ENCODE measurements at regions not wholly inside any gene's neighbourhood (a gene's known extent, or its start where the extent isn't known, plus 50 kb on each side); places are given as distances from the start of the nearest gene placed in this dataset.

DNA sequence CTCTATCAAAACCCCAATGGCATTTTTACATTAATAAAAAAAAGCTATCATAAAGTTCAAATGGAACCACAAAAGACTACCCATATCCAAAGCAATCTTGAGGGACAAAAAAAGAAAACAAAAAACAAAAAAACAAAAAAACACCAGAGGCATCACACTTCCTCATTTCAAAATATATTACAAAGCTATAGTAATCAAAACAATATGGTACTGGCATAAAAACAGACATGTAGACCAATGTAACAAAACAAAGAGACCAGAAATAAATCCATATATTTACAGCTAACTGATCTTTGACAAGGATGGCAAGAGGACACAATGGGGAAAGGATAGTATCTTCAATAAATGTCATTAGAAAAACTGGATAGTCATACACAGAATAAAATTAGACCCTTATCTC is 245.1 kb upstream of the MSX2 start:
- Mint-ChIP-seq H3K36me3 (ENCODE audit: insufficient read depth, unreplicated experiment) (peaks cover 4% of the 10 kb centered on the region), H3K4me3 (ENCODE audit: low read depth, unreplicated experiment) (no peak overlapping the region), H3K27me3 (ENCODE audit: unreplicated experiment) (no peaks in the 10 kb centered on the region), H3K9me3 (ENCODE audit: low read depth, unreplicated experiment) (no peaks in the 10 kb centered on the region), H3K4me1 (ENCODE audit: low read depth, unreplicated experiment) (peaks cover 15% of the 10 kb centered on the region), H3K27ac (ENCODE audit: unreplicated experiment) (no peak overlapping the region)
- BruUV-seq (replicated peaks), result no TSS peak
- no peak for DNase-seq
- TF ChIP-seq, protein P1, sequence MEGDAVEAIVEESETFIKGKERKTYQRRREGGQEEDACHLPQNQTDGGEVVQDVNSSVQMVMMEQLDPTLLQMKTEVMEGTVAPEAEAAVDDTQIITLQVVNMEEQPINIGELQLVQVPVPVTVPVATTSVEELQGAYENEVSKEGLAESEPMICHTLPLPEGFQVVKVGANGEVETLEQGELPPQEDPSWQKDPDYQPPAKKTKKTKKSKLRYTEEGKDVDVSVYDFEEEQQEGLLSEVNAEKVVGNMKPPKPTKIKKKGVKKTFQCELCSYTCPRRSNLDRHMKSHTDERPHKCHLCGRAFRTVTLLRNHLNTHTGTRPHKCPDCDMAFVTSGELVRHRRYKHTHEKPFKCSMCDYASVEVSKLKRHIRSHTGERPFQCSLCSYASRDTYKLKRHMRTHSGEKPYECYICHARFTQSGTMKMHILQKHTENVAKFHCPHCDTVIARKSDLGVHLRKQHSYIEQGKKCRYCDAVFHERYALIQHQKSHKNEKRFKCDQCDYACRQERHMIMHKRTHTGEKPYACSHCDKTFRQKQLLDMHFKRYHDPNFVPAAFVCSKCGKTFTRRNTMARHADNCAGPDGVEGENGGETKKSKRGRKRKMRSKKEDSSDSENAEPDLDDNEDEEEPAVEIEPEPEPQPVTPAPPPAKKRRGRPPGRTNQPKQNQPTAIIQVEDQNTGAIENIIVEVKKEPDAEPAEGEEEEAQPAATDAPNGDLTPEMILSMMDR (IDR thresholded peaks at IDR 0.05; ENCODE audit: unreplicated experiment), result no peak
- CTCF ChIA-PET, result interaction anchor here (0.6 to 0.7 kb wide), 2 partner anchors 150 to 297 kb away, joined by 5 to 7 read pairs; no protein-coding TSS in a partner anchor
- intact Hi-C loops (cut with micrococcal nuclease; ENCODE audit: unreplicated experiment), result no loop called here

DNA sequence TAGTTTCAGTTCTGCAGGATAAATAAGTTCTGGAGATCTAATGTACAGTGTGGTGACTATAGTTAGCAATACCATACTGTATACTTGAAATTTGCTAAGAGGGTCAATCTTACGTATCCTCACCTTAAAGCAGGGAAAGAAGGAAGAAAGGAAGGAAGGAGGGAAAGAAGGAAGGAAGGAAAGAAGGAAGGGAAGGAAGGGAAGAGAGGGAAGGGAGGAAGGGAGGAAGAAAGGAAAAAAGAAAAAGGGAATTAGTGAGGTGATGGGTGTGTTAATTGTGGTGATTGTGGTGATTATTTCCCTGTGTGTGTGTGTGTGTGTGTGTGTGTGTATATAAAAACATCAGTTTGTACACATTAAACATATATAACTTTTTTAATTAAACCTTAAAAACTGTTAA is 242.6 kb upstream of the MSX2 start:
- Mint-ChIP-seq H3K36me3 (ENCODE audit: insufficient read depth, unreplicated experiment) (peaks cover 4% of the 10 kb centered on the region), H3K27me3 (ENCODE audit: unreplicated experiment) (no peaks in the 10 kb centered on the region), H3K27ac (ENCODE audit: unreplicated experiment) (no peak overlapping the region), H3K4me3 (ENCODE audit: low read depth, unreplicated experiment) (no peak overlapping the region), H3K4me1 (ENCODE audit: low read depth, unreplicated experiment) (peaks cover 15% of the 10 kb centered on the region), H3K9me3 (ENCODE audit: low read depth, unreplicated experiment) (peaks cover 3% of the 10 kb centered on the region)
- intact Hi-C loops (cut with micrococcal nuclease; ENCODE audit: unreplicated experiment), result no loop called here
- CTCF ChIA-PET, result no interaction called here
- TF ChIP-seq, protein P1 (IDR thresholded peaks at IDR 0.05; ENCODE audit: unreplicated experiment), result no peak
- no TSS peak for BruUV-seq (replicated peaks)
- DNase-seq, result no peak

- H3K36me3 Mint-ChIP-seq (ENCODE audit: insufficient read depth, unreplicated experiment), result peaks cover 4% of the 10 kb centered on the region
- TF ChIP-seq, protein P1 (IDR thresholded peaks at IDR 0.05; ENCODE audit: unreplicated experiment), result no peak
- CTCF ChIA-PET, result no interaction called here
- peaks cover 15% of the 10 kb centered on the region for H3K4me1 Mint-ChIP-seq (ENCODE audit: low read depth, unreplicated experiment)
- H3K4me3 Mint-ChIP-seq (ENCODE audit: low read depth, unreplicated experiment), result no peak overlapping the region
- intact Hi-C loops (cut with micrococcal nuclease; ENCODE audit: unreplicated experiment), result no loop called here
- peaks cover 3% of the 10 kb centered on the region for H3K9me3 Mint-ChIP-seq (ENCODE audit: low read depth, unreplicated experiment)
- no peak overlapping the region for H3K27ac Mint-ChIP-seq (ENCODE audit: unreplicated experiment)
- H3K27me3 Mint-ChIP-seq (ENCODE audit: unreplicated experiment), result no peaks in the 10 kb centered on the region
- no TSS peak for BruUV-seq (replicated peaks)
- DNase-seq, result no peak
These were observed 241.8 kb upstream of the MSX2 start for GRCh38 chr5:174482607-174483024.

DNA sequence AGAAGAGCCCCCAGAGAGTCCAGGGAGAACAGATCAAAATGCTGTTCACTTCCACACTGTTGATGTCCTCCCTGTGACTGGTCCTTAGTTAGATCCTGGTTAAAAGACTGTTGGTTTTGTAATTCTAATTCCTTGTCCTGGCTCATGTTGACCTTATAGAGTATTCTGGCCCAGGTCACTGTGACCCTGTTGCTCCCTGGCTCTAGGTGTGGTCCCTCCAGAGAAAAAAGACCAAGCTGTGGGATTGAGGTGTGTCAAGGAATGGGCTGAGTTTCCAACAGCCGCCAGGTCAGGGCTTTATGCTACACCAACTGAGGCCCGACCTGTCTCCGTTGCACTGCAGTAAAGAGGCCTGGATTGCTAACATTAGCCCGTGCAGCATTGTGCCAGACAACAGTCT is 241.0 kb upstream of the MSX2 start:
- H3K4me3 Mint-ChIP-seq (ENCODE audit: low read depth, unreplicated experiment), result no peak overlapping the region
- CTCF ChIA-PET, result interaction anchor here (1.0 kb wide), 1 partner anchor 9 kb away, joined by 3 read pairs; no protein-coding TSS in a partner anchor

More for the DNA sequence above, 241.0 kb upstream of the MSX2 start:
- H3K27me3 Mint-ChIP-seq (ENCODE audit: unreplicated experiment), result no peaks in the 10 kb centered on the region
- no peak for DNase-seq
- peaks cover 3% of the 10 kb centered on the region for H3K9me3 Mint-ChIP-seq (ENCODE audit: low read depth, unreplicated experiment)
- peaks cover 15% of the 10 kb centered on the region for H3K4me1 Mint-ChIP-seq (ENCODE audit: low read depth, unreplicated experiment)
- peaks cover 4% of the 10 kb centered on the region for H3K36me3 Mint-ChIP-seq (ENCODE audit: insufficient read depth, unreplicated experiment)
- TF ChIP-seq, protein P1 (IDR thresholded peaks at IDR 0.05; ENCODE audit: unreplicated experiment), result no peak
- intact Hi-C loops (cut with micrococcal nuclease; ENCODE audit: unreplicated experiment), result no loop called here
- H3K27ac Mint-ChIP-seq (ENCODE audit: unreplicated experiment), result no peak overlapping the region
- no TSS peak for BruUV-seq (replicated peaks)

All from Calu3 (cell line).